ENCODE measurements at regions not wholly inside any gene's neighbourhood (a gene's known extent, or its start where the extent isn't known, plus 50 kb on each side); places are given as distances from the start of the nearest gene placed in this dataset.

DNA sequence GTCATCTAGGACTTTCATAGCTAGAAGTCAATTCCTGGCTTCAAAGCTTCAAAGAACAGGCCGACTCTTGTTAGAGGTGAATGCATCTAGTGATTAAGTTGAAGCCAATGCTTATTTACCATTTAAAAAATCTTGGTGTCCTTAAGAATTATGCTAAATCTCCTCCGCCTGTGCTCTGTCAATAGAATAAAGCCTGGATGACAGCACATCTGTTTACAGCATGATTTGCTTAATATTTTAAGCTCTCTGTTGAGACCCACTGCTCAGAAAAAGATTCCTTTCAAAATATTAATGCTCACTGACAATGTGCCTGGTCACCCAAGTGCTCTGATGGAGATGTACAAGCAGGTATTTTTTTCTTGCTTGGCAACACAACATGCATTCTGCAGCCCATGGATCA is 649.1 kb upstream of the USP24 start:
- no peak overlapping the region for H3K27ac Mint-ChIP-seq
- H3K9me3 Mint-ChIP-seq = no peaks in the 10 kb centered on the region
- POLR2A ChIA-PET = no interaction called here
- TF ChIP-seq NFATC4 (CRISPR knock-in tag; IDR thresholded peaks at IDR 0.05) = no peak
- no peak for TF ChIP-seq ZNF396 (CRISPR knock-in tag; IDR thresholded peaks at IDR 0.05; ENCODE audit: borderline replicate concordance)
- TF ChIP-seq, protein P1, sequence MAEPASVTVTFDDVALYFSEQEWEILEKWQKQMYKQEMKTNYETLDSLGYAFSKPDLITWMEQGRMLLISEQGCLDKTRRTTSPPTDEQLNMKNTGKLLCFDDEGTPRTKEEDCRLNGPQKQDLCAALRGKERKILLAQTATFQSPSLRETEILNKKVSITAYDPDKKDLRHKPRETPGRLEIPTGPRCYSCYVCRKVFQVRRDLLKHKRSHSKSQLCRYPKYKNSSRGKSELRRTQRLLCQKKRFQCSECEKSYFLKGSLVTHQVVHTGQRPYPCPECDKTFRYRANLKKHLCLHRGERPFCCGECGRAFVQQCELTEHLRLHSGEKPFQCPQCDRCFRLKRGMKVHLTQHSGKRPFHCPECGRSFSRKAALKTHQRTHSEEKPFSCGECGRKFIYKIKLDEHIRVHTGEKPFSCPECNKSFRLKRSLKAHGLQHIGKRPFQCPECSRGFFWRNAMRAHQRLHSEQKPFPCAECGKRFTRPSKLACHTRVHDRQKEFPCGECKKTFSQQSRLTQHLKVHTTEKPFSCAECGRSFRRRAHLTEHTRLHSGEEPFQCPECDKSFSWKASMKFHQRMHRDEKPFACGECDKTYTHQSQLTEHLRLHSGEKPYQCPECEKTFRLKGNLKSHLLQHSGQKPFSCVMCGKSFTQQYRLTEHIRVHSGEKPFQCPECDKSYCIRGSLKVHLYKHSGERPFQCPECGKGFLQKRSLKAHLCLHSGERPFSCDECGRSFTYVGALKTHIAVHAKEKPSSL (CRISPR knock-in tag; conservative IDR thresholded peaks at IDR 0.05) = no peak
- TF ChIP-seq, protein P2, sequence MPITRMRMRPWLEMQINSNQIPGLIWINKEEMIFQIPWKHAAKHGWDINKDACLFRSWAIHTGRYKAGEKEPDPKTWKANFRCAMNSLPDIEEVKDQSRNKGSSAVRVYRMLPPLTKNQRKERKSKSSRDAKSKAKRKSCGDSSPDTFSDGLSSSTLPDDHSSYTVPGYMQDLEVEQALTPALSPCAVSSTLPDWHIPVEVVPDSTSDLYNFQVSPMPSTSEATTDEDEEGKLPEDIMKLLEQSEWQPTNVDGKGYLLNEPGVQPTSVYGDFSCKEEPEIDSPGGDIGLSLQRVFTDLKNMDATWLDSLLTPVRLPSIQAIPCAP (CRISPR knock-in tag; IDR thresholded peaks at IDR 0.05) = no peak
- TF ChIP-seq MXD4 (CRISPR knock-in tag; IDR thresholded peaks at IDR 0.05; ENCODE audit: borderline replicate concordance) = no peak
- TF ChIP-seq ZSCAN18 (CRISPR knock-in tag; IDR thresholded peaks at IDR 0.05) = no peak
- TF ChIP-seq ZNF416 (CRISPR knock-in tag; IDR thresholded peaks at IDR 0.05) = no peak
- TF ChIP-seq CREM (CRISPR knock-in tag; IDR thresholded peaks at IDR 0.05) = no peak
- no peak for TF ChIP-seq ZBTB43 (CRISPR knock-in tag; IDR thresholded peaks at IDR 0.05)
- TF ChIP-seq RORB (CRISPR knock-in tag; IDR thresholded peaks at IDR 0.05) = no peak
- no peak for TF ChIP-seq ZNF121 (CRISPR knock-in tag; IDR thresholded peaks at IDR 0.05)
- TF ChIP-seq ZNF281 (CRISPR knock-in tag; IDR thresholded peaks at IDR 0.05) = no peak
- TF ChIP-seq JUN (CRISPR knock-in tag; IDR thresholded peaks at IDR 0.05) = no peak
- no peak for TF ChIP-seq ATF1 (CRISPR knock-in tag; IDR thresholded peaks at IDR 0.05)
- no peak for TF ChIP-seq MAX (CRISPR knock-in tag; IDR thresholded peaks at IDR 0.05)
- no peak for TF ChIP-seq TP53 (CRISPR knock-in tag; IDR thresholded peaks at IDR 0.05)
- no peaks in the 10 kb centered on the region for H3K36me3 Mint-ChIP-seq
- peaks cover 9% of the 10 kb centered on the region for H3K4me1 Mint-ChIP-seq
- H3K27me3 Mint-ChIP-seq (ENCODE audit: low read depth) = no peaks in the 10 kb centered on the region
- CTCF ChIA-PET = no interaction called here
- no peak overlapping the region for H3K4me3 Mint-ChIP-seq
- ATAC-seq (no peak), DNase-seq (ENCODE audit: low spot score) (no peak)

DNA sequence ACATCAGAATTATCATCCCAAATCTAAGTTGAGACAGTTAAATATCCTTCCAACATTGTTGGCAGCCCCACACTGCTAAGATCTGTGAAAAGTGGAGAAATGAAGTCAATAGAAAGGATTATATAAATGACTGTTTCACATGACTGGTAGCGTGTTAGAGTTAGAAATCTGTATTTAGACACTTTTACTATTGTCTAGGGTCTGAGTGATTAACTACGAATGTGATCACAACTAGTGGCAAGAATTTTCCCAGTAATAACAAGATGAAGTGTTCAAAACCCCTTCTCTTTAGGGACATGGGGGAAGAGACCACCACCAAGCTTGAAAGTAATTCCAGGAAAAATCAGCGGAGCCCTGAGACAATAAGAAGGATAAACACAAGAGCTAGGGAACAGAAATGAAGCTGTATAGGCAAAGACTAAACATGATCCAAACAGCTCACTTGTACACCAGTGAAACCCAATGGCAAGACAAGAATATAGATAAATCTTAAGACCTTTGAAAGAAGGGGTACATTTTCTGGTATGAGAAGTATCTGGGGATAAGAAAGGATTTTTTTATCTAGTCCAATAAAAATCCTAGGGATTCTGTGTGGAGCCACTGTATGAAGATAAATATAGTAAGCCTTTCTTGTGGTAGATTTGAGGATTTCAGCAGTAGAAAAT is 646.6 kb upstream of the USP24 start:
- H3K4me3 Mint-ChIP-seq = no peak overlapping the region
- ChIA-PET POLR2A (no interaction called here), CTCF (interaction anchor here (0.8 to 1.9 kb wide), 4 partner anchors 11 to 723 kb away, joined by 3 to 15 read pairs (median 4); no protein-coding TSS in a partner anchor)
- no peaks in the 10 kb centered on the region for H3K9me3 Mint-ChIP-seq
- H3K27ac Mint-ChIP-seq = no peak overlapping the region
- ATAC-seq = no peak
- H3K4me1 Mint-ChIP-seq = peaks cover 8% of the 10 kb centered on the region
- no peak for DNase-seq (ENCODE audit: low spot score)
- H3K36me3 Mint-ChIP-seq = no peaks in the 10 kb centered on the region
- no peaks in the 10 kb centered on the region for H3K27me3 Mint-ChIP-seq (ENCODE audit: low read depth)
- TF ChIP-seq PRDM15 (CRISPR knock-in tag; IDR thresholded peaks at IDR 0.05) = no peak
- TF ChIP-seq IRF2 (CRISPR knock-in tag; IDR thresholded peaks at IDR 0.05; ENCODE audit: borderline replicate concordance, low read depth) = no peak
- TF ChIP-seq, protein P1 (CRISPR knock-in tag; conservative IDR thresholded peaks at IDR 0.05) = no peak
